ENCODE measurements at regions not wholly inside any gene's neighbourhood (a gene's known extent, or its start where the extent isn't known, plus 50 kb on each side); places are given as distances from the start of the nearest gene placed in this dataset.

- Histone ChIP-seq H3K27ac (ENCODE audit: extremely low read depth, low read depth, low read length) (no peak overlapping the region), H3K9me1 (ENCODE audit: control insufficient read depth, insufficient read depth, low read length) (no peaks in the 10 kb centered on the region), H3K4me2 (ENCODE audit: insufficient read depth, low read length) (no peak overlapping the region), H3K27me3 (ENCODE audit: control insufficient read depth in 2 of 2, insufficient read depth in 2 of 2, low read length in 2 of 2) (peaks cover 0 to 18% of the 10 kb centered on the region in 2 experiments; a peak in 2 of 5 replicates), H3K9ac (ENCODE audit: insufficient read depth in 1 of 2, low read depth in 2 of 2, low read length in 2 of 2) (no peak overlapping the region), H3K4me1 (replicated peaks in 1 of 2; ENCODE audit: control insufficient read depth in 2 of 2, insufficient read depth in 2 of 2, low read length in 2 of 2) (no peaks in the 10 kb centered on the region; a peak in 1 of 5 replicates), H3K79me2 (ENCODE audit: control insufficient read depth, insufficient read depth, low read length) (no peaks in the 10 kb centered on the region), H3K9me3 (replicated peaks; ENCODE audit: control insufficient read depth, insufficient read depth, low read depth, low read length) (no peaks in the 10 kb centered on the region), H2AFZ (ENCODE audit: low read depth, low read length) (no peak overlapping the region), H3K4me3 (no peak overlapping the region), H3K36me3 (ENCODE audit: control insufficient read depth, insufficient read depth, low read length) (no peaks in the 10 kb centered on the region), H4K20me1 (replicated peaks; ENCODE audit: control insufficient read depth, insufficient read depth, low read length) (no peaks in the 10 kb centered on the region)
- 4% methylated on average over 9 of the region's 11 CpGs for WGBS (ENCODE audit: insufficient coverage, low coverage, missing lambda C conversion rate)
- no peak for TF ChIP-seq MAFF (IDR thresholded peaks at IDR 0.05; ENCODE audit: low read length)
- ATAC-seq (no peak), DNase-seq (ENCODE audit: extremely low read depth in 1 of 4, low spot score in 3 of 4) (no peak), FAIRE-seq (no peak)
- in situ Hi-C loops (cut with MboI) (no loop called here), intact Hi-C loops (cut with micrococcal nuclease) (no loop called here)
- ChIA-PET POLR2A (no interaction called here), CTCF (ENCODE audit: low intra/inter-chr PET ratio) (no interaction called here)
- BruUV-seq (replicated peaks): no TSS peak
These were observed 385.0 kb downstream of the CTTN start for GRCh38 chr11:70783356-70783755.

GRCh38 chr11:70783821-70784220 lies 385.5 kb downstream of the CTTN start:
- DNase-seq (ENCODE audit: extremely low read depth in 1 of 4, low spot score in 3 of 4): no peak
- Histone ChIP-seq H3K4me1 (replicated peaks in 1 of 2; ENCODE audit: control insufficient read depth in 2 of 2, insufficient read depth in 2 of 2, low read length in 2 of 2) (no peaks in the 10 kb centered on the region; a peak in 1 of 5 replicates), H3K27ac (ENCODE audit: extremely low read depth, low read depth, low read length) (no peak overlapping the region), H3K4me3 (no peak overlapping the region), H3K9me3 (replicated peaks; ENCODE audit: control insufficient read depth, insufficient read depth, low read depth, low read length) (no peaks in the 10 kb centered on the region), H3K9ac (ENCODE audit: insufficient read depth in 1 of 2, low read depth in 2 of 2, low read length in 2 of 2) (no peak overlapping the region), H3K79me2 (ENCODE audit: control insufficient read depth, insufficient read depth, low read length) (no peaks in the 10 kb centered on the region), H3K27me3 (ENCODE audit: control insufficient read depth in 2 of 2, insufficient read depth in 2 of 2, low read length in 2 of 2) (peaks cover 0 to 18% of the 10 kb centered on the region in 2 experiments; a peak in 2 of 5 replicates), H3K36me3 (ENCODE audit: control insufficient read depth, insufficient read depth, low read length) (no peaks in the 10 kb centered on the region), H2AFZ (ENCODE audit: low read depth, low read length) (no peak overlapping the region), H3K9me1 (ENCODE audit: control insufficient read depth, insufficient read depth, low read length) (no peaks in the 10 kb centered on the region), H3K4me2 (ENCODE audit: insufficient read depth, low read length) (no peak overlapping the region), H4K20me1 (replicated peaks; ENCODE audit: control insufficient read depth, insufficient read depth, low read length) (no peaks in the 10 kb centered on the region)
- in situ Hi-C loops (cut with MboI) (no loop called here), intact Hi-C loops (cut with micrococcal nuclease) (no loop called here)
- CTCF ChIA-PET (ENCODE audit: low intra/inter-chr PET ratio): no interaction called here
- no peak for FAIRE-seq
- POLR2A ChIA-PET: no interaction called here
- ATAC-seq: no peak
- 5% methylated on average over 6 of the region's 7 CpGs for WGBS (ENCODE audit: insufficient coverage, low coverage, missing lambda C conversion rate)
- no TSS peak for BruUV-seq (replicated peaks)
- no peak for TF ChIP-seq SNIP1 (IDR thresholded peaks at IDR 0.05; ENCODE audit: low read depth)
- no peak for TF ChIP-seq RBM15 (IDR thresholded peaks at IDR 0.05; ENCODE audit: insufficient read depth, low read length)
- TF ChIP-seq, protein P1, sequence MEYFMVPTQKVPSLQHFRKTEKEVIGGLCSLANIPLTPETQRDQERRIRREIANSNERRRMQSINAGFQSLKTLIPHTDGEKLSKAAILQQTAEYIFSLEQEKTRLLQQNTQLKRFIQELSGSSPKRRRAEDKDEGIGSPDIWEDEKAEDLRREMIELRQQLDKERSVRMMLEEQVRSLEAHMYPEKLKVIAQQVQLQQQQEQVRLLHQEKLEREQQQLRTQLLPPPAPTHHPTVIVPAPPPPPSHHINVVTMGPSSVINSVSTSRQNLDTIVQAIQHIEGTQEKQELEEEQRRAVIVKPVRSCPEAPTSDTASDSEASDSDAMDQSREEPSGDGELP (CRISPR knock-in tag; IDR thresholded peaks at IDR 0.05; ENCODE audit: borderline replicate concordance): no peak
- no peak for TF ChIP-seq ZBTB33 (CRISPR knock-in tag; IDR thresholded peaks at IDR 0.05)
- no peak for TF ChIP-seq ZNF668 (CRISPR knock-in tag; IDR thresholded peaks at IDR 0.05)
- no peak for TF ChIP-seq ZBTB26 (CRISPR knock-in tag; IDR thresholded peaks at IDR 0.05)
- no peak for TF ChIP-seq FOSL1 (tag; conservative IDR thresholded peaks at IDR 0.05)
- no peak for TF ChIP-seq SOX6 (IDR thresholded peaks at IDR 0.05)

Measured in K562 (cell line).